Stromal cell of bone marrow (primary cell): ENCODE measurements at regions not wholly inside any gene's neighbourhood (a gene's known extent, or its start where the extent isn't known, plus 50 kb on each side); places are given as distances from the start of the nearest gene placed in this dataset.
"Not testable (repeated sequence)": the region's sequence is repeated elsewhere in the genome, so short reads cannot be mapped to it uniquely, and the experiment has no call there.

Experiments
- DNase-seq: peaks from one replicate; pipeline ENCODE4 v3.0.0-alpha.2; 2012; ENCODE audit warnings: low read depth

DNA sequence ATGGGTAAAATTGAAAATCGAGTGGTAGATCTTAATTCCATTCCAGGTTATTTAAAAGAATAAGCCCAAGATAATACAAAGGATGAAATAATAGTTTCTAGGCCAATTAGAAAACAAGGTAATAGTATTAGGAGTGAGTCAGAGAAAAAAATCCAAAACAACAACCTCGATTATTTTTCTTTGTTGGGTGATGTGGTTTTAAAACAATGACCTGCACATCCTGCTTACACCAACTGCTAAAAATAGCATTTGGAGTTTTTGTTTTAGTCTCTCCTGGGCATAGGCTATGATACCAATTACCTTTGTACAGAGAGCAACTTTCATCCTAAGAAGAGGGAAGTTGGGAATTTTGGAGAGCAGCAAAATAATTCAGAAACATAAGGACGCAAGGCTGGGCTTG is 101.7 kb upstream of the MYO10 start:
- DNase-seq = no peak

DNA sequence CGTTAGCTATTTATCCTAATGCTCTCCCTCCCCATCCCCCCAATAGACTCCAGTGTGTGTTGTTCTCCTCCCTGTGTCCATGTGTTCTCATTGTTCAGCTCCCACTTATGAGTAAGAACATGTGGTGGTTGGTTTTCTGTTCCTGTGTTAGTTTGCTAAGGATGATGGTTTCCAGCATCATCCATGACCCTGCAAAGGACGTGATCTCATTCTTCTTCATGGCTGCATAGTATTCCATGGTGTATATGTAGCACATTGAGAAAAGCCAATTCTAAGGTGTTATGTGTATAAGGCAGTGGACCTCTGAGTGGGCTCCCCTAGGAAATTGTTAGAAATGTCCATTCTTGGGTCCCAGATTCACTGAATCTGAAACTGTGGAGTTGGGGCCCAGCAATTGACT is 103.1 kb upstream of the MYO10 start:
- no peak for DNase-seq

DNA sequence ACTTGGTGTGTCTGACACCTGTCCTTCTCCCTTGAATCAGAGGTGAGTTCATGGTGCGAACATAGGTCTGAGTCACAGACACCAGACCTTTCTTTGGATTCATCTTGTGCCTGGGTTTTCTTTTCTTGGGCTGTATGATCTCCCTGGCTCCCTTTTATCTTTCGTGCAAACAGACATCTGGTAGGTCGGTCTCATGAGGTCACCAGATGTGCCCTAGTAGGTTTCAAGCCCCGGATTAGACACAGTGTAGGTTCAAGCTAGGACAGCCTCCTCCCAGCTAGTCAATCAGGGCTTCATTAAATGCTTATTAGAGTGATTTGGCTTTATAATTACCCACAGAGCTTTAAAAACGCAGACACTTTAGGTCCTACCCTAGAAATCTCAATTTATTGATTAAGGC is 106.0 kb upstream of the MYO10 start:
- no peak for DNase-seq

DNA sequence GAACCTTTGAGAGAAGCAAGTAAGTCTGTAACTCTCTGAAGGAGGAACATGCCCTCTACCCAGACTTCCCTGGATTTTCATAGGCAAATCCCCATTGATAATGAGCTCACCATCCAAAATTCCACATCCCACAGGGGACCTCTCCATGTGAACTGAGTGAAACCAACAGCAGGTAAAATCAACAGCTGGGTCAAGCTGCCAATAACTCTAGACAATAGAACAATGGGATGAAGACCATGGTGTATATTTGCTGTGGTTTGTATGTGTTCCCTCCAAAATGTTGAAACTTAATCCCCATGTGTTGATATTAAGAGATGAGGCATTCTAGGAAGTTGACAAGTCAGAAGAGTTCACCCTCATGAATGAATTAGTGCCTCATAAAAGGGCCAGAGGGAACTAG is 110.2 kb upstream of the MYO10 start:
- DNase-seq = no peak

DNA sequence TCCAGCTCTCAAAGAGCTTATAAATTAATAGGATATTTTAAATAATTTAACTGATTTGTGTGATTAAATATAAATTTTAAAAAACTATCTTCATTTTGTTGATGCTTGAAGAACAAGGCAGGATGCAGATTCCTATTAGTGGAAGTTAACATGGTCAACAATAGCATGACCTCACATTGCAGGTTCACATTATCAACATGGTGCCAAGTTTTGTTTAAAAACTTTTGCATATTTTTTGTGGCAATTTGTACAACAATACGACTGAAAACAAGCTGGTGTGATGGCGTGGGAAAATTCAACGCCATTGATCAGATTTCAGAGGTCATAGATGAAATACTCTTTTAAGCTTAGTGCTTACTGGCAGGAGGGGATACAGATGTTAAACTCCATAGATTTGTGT is 114.1 kb upstream of the MYO10 start:
- DNase-seq = no peak

DNA sequence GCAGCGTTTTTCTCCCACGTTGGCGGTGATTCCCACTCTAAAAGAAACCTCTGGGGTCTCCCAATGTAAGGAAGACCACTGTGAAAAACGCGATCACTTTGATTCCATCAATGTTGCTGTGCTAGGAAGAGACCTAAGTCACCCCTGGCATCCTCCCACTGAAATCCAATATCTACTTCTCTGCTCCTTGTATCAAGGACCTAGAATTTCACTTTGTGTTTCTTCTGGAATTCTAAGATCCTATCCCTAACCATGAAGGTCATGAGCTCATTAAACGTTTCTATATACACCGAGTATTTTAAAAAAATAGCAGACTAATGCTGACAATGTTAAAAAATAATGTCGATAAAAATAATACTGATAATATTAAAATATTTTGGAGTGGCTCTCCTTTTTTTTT is 118.8 kb upstream of the MYO10 start:
- no peak for DNase-seq

DNA sequence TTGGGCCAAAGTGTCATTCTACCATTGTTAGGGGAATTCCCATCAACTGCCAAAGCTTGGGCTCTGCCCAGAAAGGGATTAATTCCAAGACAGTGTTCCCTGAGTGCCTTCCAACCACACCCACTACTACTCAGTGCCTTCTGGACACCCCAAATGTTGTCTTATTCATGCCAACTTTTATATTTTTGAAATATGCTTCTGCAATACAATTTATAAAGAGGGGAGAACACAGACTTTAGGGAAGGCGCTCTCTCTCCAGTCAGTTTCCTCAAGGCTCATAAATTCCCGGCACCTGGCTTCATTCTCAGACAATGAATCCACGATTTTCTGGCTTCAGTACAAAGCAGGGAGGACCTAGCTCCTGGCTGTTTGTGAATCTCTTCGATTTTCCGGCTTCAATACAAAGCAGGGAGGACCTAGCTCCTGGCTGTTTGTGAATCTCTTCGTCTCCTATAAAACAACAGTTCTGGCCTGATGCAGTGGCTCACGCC is 120.1 kb upstream of the MYO10 start:
- DNase-seq = no peak

DNA sequence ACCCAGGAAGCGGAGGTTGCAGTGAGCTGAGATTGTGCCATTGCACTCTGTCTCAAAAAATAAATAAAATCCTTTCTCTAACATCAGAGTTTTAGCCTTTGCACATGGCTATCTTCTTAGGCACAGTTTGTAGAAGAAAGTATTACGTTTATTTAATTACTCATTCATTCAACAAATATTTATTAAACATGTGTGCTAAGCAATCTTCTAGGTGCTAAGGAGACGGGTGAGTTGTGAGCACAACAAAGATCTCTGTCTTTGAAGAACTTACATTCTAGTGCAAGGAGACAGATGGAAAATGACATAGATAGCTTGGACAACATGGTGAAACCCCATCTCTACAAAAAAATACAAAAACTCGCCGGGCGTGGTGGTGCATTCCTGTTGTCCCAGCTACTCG is 122.3 kb upstream of the MYO10 start:
- DNase-seq = no peak

DNA sequence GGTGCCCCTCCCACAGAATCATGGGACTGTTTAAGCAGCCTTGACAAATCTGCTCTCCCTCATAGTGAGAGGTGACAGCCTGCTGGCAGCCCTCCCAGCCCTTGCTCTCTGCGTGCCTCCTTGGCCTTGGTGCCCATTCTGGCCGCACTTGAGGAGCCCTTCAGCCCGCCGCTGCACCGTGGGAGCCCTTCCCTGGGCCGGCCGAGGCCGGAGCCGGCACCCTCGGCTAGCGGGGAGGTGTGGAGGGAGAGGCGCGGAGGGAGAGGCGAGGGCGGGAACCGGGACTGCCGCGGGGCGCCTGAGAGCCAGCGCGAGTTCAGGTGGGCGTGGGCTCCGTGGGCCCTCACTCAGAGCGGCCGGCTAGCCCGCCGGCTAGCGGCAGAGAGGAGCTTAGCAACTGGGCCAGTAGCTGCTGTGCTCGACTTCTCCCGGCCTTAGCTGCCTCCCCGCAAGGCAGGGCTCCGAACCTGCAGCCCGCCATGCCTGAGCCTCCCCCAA is 125.9 kb upstream of the MYO10 start:
- no peak for DNase-seq

DNA sequence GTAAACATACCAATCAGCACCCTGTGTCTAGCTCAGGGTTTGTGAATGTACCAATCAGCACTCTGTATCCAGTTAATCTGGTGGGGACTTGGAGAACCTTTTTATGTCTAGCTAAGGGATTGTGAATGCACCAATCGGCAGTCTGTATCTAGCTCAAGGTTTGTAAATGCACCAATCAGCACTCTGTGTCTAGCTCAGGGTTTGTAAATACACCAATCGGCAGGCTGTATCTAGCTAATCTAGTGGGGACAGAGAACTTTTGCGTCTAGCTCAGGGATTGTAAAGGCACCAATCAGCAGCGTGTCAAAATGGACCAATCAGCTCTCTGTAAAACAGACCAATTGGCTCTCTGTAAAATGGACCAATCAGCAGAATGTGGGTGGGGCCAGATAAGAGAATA is 126.7 kb upstream of the MYO10 start:
- DNase-seq = not testable (repeated sequence)

DNA sequence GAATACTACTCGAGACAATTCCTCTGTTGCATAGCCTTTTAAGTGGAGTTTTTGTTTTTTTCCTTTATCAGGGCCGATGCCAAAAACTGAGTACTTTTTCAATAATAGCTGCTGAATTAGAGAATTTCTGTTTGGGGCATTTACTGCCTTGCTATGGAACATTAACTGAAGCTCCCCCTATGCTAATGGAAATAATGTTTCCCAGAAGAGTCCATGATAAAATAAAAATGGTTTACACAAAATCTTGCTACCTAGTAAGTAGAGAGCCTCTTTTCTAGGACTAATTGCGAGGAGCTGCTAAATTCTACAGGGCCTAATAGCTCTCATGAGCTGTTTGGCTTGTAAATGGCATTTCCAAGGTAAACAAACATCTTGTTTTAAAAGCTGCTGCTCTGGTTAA is 128.2 kb upstream of the MYO10 start:
- no peak for DNase-seq

DNA sequence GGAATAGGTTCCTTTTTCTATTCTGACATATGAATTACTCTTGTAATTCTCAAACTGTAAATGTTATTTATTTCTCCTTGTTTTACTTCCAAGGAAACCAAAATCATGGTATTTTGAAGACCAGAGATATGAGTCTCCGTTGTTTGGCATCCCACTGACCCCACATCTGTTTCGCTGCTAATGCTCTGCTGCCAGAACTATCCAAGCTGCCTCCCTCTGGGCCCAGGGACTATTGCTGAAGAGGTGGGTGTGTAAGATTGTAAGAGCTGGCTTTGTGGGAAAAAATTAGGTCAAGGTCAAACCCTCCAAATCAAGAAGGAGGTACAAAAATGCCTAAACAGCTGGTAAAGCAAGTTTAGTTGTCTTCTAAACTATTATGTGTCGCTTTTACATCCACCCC is 129.4 kb upstream of the MYO10 start:
- no peak for DNase-seq

DNA sequence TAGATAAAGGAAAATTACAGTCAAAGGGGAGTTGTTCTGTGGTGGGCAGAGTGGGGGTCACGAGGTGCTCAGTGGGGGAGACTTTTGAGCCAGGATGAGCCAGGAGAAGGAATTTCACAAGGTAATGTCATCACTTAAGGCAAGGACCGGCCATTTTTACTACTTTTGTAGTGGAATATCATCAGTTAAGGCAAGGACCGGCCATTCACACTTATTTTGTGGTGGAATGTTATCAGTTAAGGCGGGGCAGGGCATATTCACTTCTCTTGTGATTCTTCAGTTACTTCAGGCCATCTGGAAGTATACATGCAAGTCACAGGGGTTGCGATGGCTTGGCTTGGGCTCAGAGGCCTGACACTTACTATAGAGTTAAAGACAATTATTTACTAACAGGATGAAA is 129.9 kb upstream of the MYO10 start:
- DNase-seq = not testable (repeated sequence)

DNA sequence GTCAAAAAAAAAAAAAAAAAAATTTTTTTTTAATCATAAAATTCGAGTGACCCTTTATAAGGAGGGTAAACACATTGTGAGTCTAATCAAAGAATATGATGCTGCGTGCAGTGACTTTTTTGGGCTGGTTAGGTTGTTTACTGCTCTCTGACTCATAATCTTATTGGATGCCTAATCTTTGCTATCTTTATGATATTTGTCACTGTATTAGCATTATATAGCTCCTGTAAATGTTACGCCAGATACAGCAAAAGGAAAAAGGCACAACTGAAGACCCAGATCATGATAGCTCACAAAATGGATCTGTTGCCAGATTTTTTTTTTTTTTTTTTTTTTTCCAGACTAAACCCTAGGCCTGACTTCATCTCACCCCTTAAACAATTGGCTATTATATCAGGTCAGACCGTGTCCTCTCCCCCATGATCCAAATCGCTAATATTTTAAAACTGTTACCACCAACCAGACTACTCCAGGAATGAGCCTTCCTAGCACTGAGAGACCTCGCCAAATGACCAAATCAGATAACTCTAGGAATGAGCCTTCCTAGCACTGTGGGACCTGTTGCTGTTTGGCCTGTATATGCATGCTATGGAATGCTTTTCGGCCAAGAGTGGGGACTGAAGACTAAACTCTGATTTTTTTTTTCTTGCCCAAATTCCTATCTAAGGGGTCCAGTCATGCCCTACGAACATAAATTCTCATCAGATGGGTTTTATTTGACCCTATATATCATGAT is 131.7 kb upstream of the MYO10 start:
- DNase-seq = no peak

DNA sequence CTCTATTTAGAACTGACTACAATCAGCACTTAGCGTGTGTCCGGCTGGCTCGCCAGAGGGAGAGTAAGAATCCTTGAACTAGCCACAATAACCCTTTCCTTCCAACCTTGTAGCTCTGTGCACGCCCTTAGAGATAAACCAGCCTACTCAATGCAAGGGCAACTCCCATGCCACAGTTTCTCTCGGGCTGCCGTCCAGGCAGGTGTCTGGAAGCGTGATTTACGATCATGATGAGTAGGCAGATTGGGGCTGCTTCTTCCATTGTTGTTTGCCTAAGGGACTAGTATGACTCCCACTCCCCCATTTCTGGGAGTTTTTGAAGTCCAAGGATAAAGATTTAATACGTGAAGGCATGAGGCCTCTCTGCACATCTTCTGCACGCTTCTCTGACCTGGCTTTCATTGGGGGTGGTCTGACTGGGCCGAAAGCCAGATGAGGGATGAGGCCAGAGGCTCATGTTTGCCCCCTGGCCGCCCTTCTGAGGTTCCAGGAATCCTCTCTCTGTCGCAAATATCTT is 134.0 kb upstream of the MYO10 start:
- DNase-seq = no peak

DNA sequence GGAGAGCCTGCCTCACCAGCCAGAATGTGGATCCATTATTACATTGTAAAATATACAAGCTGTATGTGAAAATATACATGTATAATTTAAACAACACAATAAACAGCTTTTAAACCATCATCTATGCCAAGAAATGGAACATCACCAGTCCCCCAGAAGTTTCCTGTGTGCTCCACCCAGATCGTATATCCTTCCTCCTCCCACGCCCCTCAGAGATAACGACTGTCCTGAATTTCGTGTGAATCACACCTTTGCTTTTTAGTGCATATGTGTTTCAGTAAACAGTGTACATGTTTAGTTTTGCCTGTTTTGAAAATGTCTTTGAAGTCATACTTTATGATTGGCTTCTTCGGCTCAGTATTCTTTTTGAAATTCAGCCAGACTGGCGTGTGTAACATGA is 134.6 kb upstream of the MYO10 start:
- no peak for DNase-seq

DNA sequence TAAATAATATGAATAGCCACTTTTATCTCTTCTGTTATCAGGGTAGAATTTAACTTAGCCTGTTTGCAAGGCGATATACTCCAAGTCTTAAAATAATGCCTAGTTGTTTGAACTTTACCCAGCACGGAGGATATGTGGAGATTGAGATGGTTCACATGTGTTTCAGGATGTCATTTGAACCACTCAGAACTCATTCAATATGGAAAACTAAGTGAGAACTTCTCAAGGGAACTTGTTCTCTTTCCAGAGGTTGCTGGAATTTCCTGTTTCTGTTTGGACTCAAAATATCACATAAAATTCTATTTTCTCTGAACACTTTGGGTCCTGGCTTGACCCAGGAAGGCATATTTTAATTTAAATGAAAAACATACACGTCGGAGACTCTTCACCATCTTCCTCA is 139.1 kb upstream of the MYO10 start:
- DNase-seq = no peak

DNA sequence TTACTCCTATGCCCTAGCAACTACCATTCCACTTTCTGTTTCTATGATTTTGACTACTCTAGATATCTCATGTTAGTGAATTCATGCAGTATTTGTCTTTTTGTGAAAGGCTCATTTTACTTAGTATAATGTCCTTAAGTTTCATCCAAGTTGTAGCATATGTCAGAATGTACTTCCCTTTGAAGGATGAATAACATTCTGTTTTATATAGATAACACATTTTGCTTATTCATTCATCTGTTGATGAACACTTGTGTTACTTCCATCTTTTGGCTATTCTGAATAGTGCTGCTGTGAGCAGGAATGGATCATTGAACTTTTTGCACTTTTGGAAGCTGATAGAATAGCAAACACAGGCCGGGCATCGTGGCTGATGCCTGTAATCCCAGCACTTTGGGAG is 140.2 kb upstream of the MYO10 start:
- no peak for DNase-seq

DNA sequence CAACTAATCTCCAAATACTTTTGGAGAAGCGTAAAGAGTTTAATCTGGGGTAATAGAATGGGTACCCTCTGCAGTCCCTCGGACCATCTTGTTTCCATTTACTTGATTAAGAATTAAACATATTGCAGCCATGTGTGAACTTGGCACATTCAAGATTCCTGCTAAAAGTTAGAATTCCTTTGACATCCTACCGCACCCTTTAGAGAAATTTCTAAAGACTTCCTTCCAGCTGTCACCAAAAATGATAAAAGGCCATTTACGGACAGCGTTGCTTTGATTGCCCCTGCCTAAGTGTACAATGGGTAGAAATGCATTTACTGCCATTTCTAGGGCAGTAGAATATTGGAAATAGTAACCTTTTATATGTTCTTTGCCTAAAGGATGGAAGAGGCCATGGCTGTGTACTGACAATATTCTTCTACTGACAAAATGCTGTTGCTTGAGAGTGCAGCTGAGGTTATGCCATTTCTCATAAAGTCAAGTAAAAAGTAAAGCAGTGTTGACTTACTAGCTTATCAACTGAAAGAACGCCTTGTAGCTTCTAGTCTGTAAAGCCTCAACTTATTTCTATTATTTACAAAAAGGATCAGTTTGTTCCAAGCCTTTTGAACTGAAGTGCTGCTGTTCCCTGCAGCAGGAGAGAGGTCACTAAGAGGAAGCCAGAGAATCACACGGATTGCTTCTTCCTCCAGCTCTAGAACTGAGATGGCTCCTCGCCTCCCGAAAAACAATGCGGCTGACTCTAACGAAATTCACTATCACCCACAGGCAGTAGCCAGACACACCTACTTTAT is 139.8 kb upstream of the BASP1 start:
- DNase-seq = no peak

DNA sequence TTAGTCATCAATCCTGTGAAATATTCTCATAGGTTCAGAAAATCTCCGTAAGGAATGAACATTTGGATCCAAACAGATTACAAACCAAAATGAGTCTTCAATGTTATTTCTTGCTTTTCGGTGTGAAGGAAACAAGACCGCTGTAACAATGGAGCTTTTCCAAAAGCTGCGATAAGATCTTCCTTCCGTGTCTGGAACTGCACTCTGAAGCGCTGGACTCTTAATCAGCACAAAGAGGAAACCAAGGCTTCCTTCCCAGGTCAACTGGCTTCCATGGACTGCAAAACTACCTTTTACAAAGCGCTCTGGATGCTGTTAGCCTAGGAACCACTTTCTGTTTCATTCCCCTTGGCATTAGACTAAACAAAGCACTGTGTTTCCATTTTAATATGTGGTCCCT is 137.9 kb upstream of the BASP1 start:
- no peak for DNase-seq

DNA sequence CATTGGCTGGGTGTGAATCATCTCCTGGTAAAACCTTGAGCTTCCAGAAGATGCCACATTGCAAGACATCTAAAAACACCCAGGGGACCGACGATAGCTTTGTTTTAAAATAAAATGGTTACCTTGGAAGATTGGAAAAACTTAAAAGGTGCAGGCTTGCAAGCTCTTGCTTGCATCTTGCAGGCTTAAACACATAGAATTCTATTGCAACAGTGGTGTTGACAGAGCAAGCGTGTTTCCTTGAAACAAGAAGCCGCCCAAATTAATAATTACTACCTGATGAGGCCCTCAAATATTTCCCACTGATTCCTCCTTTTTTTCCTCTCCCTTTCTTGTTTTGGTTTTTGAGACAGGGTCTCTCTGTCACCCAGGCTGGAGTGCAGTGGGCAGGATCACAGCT is 137.1 kb upstream of the BASP1 start:
- no peak for DNase-seq

DNA sequence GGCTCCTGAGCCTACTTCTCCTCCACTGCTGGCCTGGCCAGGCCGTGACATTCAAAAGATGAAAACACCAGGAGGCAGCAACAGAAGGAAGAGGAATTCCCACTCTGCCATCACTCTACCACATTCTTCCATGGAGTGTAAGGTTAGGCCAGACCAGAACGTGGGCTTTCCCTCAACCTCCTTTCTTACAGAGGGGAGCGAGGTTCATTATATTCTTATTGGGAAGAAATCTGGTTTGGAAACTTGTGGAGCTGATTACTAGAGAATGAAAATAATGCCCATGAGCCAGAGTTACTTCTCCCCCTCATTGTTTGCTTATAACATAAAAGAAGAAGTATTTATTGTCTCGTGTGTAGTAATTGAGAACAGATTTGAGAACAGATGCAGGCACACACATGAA is 136.3 kb upstream of the BASP1 start:
- no peak for DNase-seq

DNA sequence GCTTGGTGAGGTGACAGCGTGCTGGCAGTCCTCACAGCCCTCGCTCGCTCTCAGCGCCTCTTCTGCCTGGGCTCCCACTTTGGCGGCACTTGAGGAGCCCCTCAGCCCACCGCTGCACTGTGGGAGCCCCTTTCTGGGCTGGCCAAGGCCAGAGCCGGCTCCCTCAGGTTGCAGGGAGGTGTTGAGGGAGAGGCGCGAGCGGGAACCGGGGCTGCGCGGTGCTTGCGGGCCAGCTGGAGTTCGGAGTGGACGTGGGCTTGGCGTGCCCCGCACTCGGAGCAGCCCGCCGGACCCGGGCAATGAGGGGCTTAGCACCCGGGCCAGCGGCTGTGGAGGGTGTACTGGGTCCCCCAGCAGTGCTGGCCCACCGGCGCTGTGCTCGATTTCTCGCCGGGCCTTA is 134.2 kb upstream of the BASP1 start:
- not testable (repeated sequence) for DNase-seq
